ENCODE measurements at regions not wholly inside any gene's neighbourhood (a gene's known extent, or its start where the extent isn't known, plus 50 kb on each side); places are given as distances from the start of the nearest gene placed in this dataset.

DNA sequence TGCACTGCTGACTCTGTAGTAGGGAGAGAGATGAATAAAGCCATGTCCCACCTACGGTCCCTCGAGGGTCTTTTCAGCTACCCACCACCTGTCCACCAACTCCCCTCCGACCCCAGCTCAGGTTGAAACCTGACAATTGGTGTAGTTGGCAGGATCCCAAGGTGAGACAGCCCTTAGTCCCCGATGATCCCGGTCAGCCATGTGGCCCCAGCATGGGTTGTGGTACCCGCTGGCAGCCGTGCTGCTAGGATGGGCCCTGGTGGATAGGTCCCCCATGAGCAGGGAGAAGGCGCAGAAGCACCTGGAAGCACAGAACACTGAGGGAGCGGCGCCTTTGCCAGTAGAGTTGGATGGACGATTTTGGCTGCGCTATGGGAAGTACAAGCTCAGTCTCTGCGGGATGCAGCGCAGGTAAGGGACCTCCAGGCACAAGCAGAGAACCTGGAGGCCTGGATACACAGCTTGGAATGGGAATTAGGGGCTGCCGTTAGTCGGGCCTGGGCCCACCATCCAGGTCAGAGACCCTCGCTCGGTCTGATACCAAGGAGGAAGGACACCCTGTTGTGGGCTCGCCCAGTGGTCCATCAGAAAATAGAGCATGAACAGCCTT, 694.6 kb upstream of the AGA start:
- TF ChIP-seq, protein P1, sequence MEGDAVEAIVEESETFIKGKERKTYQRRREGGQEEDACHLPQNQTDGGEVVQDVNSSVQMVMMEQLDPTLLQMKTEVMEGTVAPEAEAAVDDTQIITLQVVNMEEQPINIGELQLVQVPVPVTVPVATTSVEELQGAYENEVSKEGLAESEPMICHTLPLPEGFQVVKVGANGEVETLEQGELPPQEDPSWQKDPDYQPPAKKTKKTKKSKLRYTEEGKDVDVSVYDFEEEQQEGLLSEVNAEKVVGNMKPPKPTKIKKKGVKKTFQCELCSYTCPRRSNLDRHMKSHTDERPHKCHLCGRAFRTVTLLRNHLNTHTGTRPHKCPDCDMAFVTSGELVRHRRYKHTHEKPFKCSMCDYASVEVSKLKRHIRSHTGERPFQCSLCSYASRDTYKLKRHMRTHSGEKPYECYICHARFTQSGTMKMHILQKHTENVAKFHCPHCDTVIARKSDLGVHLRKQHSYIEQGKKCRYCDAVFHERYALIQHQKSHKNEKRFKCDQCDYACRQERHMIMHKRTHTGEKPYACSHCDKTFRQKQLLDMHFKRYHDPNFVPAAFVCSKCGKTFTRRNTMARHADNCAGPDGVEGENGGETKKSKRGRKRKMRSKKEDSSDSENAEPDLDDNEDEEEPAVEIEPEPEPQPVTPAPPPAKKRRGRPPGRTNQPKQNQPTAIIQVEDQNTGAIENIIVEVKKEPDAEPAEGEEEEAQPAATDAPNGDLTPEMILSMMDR (IDR thresholded peaks at IDR 0.05; ENCODE audit: low read depth, low read length): no peak
- no peak for DNase-seq (ENCODE audit: low read depth, low spot score)
- in situ Hi-C loops (cut with HindIII; ENCODE audit: low sequenced_read_pairs): no loop called here
- no peak overlapping the region for H3K4me3 ChIP-seq (ENCODE audit: low read depth, low read length)

DNA sequence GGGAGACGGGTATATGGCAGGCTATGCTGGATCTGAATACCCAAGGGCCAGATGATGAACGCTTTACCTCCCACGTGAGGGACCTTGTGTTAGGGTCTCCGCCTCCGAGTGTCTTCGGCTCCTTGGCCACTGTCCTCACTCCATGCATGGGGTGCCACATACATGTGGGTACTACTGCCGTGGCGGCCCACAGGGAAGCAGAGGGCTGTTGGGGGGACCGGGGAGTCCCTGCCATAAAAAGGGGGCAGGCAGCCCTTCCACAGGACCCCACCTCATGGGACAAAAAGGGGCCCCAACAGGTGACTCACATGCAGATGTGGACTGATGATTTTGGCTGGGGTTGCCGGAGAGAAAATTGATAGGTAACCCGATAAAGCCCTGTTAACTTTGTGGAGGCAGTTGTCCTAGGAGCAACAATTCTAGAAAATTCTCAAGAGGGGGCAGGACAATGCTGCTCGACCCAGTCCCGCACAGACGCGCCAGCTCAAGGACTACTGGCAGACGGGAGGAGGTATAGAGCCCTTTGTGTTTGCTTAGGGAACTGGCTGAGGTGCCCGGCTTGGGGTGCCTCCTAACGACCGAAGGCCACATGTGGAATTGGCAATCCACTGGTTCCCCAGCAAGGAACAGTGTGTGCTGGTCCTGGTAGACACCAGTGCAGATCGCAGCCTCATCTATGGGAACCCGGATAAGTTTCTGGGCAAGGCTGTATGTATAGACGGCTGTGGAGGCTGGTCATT, 695.7 kb upstream of the AGA start:
- in situ Hi-C loops (cut with HindIII; ENCODE audit: low sequenced_read_pairs): no loop called here
- no peak overlapping the region for H3K4me3 ChIP-seq (ENCODE audit: low read depth, low read length)
- no peak for DNase-seq (ENCODE audit: low read depth, low spot score)
- TF ChIP-seq, protein P1 (IDR thresholded peaks at IDR 0.05; ENCODE audit: low read depth, low read length): no peak

DNA sequence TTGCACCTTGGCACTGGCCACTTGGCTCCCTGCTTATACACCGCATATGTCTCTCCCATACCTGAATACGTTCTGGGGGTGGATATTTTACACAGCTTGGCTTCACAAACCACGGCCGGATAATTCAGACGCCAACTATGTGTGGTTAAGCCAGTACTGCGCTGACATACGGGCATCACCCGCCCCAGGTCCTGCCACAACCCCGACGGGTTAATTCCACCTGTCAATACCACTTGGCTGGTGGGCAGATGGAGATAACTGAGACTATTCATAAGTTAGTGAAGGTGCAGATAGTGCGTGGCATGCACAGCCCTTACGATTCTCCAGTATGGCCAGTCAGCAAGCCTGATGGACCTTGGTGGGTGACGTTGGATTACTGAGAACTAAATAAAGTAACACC, 696.3 kb upstream of the AGA start:
- no peak for DNase-seq (ENCODE audit: low read depth, low spot score)
- in situ Hi-C loops (cut with HindIII; ENCODE audit: low sequenced_read_pairs): no loop called here
- TF ChIP-seq, protein P1 (IDR thresholded peaks at IDR 0.05; ENCODE audit: low read depth, low read length): no peak
- H3K4me3 ChIP-seq (ENCODE audit: low read depth, low read length): no peak overlapping the region

DNA sequence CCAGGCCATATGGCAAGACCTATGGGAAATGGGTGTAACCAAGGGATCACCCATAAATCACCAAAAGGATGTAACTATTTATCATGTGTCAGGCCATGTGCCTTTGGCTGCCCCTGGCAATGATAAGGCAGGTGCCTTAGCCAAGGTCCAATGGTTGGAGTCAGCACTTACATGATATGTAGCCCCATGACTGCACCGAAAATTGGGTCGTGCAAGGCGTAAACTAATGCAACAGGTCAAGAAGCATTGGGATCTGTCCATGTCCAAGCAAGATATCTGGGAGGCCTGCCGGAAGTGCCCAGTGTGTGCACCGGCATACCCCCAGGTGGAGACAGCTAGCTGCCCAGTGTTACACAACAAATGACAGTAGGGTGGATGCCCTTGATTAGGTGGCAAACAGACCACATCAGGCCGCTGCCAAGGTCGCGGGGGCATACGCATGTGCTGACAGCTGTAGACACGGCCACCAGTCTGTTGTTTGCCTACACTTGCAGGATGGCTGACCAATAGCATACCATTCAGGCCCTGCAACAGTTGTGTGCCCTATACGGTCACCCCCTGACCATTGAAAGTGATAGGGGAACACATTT, 698.2 kb upstream of the AGA start:
- no peak for DNase-seq (ENCODE audit: low read depth, low spot score)
- TF ChIP-seq, protein P1 (IDR thresholded peaks at IDR 0.05; ENCODE audit: low read depth, low read length): no peak
- no peak overlapping the region for H3K4me3 ChIP-seq (ENCODE audit: low read depth, low read length)
- in situ Hi-C loops (cut with HindIII; ENCODE audit: low sequenced_read_pairs): no loop called here

DNA sequence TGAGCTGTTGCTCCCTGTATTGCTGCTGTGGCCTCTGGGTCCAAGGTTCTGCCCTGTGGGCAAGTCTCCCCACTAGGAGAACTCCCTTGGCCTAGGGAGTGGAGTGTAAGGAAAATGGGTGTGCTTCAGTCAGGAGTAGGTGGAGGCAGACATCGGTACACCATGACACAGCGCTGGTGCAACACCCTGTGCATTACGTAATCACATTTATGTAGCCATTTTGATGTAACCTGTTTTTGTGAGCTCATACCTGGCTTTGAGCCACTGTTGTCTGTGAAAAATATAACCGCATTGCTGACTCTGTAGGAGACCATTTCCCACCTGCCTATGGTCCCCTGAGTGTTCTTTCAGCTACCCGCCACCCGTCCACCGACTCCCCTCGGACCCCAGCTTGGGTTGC, 700.5 kb upstream of the AGA start:
- no peak overlapping the region for H3K4me3 ChIP-seq (ENCODE audit: low read depth, low read length)
- TF ChIP-seq, protein P1 (IDR thresholded peaks at IDR 0.05; ENCODE audit: low read depth, low read length): no peak
- in situ Hi-C loops (cut with HindIII; ENCODE audit: low sequenced_read_pairs): no loop called here
- DNase-seq (ENCODE audit: low read depth, low spot score): no peak

DNA sequence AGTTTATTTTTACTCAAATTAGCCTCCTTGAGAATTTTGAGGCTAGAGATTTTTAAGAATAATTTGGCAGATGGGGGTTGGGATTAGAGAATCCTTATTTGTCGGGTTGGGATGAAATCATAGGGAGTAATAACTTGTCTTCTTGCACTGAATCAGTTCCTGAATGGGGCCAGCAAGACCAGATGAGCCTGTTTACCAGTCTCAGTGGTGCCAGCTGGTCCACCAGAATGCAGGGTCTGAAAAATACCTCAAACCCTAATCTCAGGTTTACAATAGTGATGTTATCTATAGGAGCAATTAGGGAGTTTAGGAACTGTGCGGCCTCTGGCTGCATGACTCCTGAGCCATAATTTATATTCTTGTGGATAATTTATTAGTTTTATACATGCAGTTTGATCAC, 705.9 kb upstream of the AGA start:
- in situ Hi-C loops (cut with HindIII; ENCODE audit: low sequenced_read_pairs): no loop called here
- TF ChIP-seq, protein P1 (IDR thresholded peaks at IDR 0.05; ENCODE audit: low read depth, low read length): no peak
- DNase-seq (ENCODE audit: low read depth, low spot score): no peak
- no peak overlapping the region for H3K4me3 ChIP-seq (ENCODE audit: low read depth, low read length)

Measured in astrocyte of the spinal cord (primary cell).